ENCODE measurements at regions not wholly inside any gene's neighbourhood (a gene's known extent, or its start where the extent isn't known, plus 50 kb on each side); places are given as distances from the start of the nearest gene placed in this dataset.

GRCh38 chr5:68021916-68022315 is 193.6 kb upstream of the PIK3R1 start:
- no TSS peak for BruUV-seq (replicated peaks)
- H3K9me1 ChIP-seq (replicated peaks; ENCODE audit: control insufficient read depth, extremely low read depth, insufficient read depth, low read length) = no peaks in the 10 kb centered on the region
- H2AFZ ChIP-seq (ENCODE audit: low read depth, low read length) = no peak overlapping the region
- H3K27ac ChIP-seq (ENCODE audit: insufficient read depth, low read depth, low read length) = no peak overlapping the region
- no peak overlapping the region for H3K9ac ChIP-seq (replicated peaks; ENCODE audit: extremely low read depth, insufficient read depth, low read length)
- no peak overlapping the region for H3K4me2 ChIP-seq (ENCODE audit: insufficient read depth, low read length)
- FAIRE-seq (no peak), DNase-seq (ENCODE audit: low read depth, low spot score) (no peak)
- no peaks in the 10 kb centered on the region for H4K20me1 ChIP-seq (replicated peaks; ENCODE audit: control insufficient read depth, extremely low read depth, insufficient read depth, low read length)
- no peak for TF ChIP-seq FOS (IDR thresholded peaks at IDR 0.05; ENCODE audit: borderline replicate concordance, insufficient read depth, low read length)
- TF ChIP-seq GATA2 (IDR thresholded peaks at IDR 0.05; ENCODE audit: insufficient read depth, insufficient read length, low read depth, low read length) = no peak
- TF ChIP-seq CTCF (IDR thresholded peaks at IDR 0.05; ENCODE audit: extremely low read depth in 1 of 2, insufficient read depth in 1 of 2, low read depth in 1 of 2, low read length in 2 of 2) = no peak
- no peak for TF ChIP-seq EZH2 (IDR thresholded peaks at IDR 0.05; ENCODE audit: borderline replicate concordance, low read depth, low read length, severe bottlenecking)
- no peak for TF ChIP-seq POLR2A (IDR thresholded peaks at IDR 0.05; ENCODE audit: low read depth, low read length)
- no peak for TF ChIP-seq MAX (IDR thresholded peaks at IDR 0.05; ENCODE audit: insufficient read depth, insufficient read length)
- no peak for TF ChIP-seq MYC (IDR thresholded peaks at IDR 0.05; ENCODE audit: low read depth, low read length)
- TF ChIP-seq POLR2AphosphoS5 (IDR thresholded peaks at IDR 0.05; ENCODE audit: insufficient read depth, low read depth, low read length) = no peak
- no peak for TF ChIP-seq JUN (IDR thresholded peaks at IDR 0.05; ENCODE audit: borderline replicate concordance, insufficient read depth, insufficient read length, low read depth)
- H3K36me3 ChIP-seq (ENCODE audit: control insufficient read depth in 2 of 2, extremely low read depth in 1 of 2, insufficient read depth in 2 of 2, low read length in 2 of 2) = no peaks in the 10 kb centered on the region
- ChIA-PET POLR2A (no interaction called here), CTCF (no interaction called here)
- H3K4me1 ChIP-seq (ENCODE audit: control insufficient read depth, extremely low read depth, insufficient read depth, low read length) = peaks cover 5% of the 10 kb centered on the region
- H3K9me3 ChIP-seq (replicated peaks; ENCODE audit: control insufficient read depth, insufficient read depth, low read length) = no peaks in the 10 kb centered on the region
- dilution Hi-C loops (cut with MboI; ENCODE audit: extremely low pct_ligation_motif_present, low sequenced_read_pairs) (no loop called here), intact Hi-C loops (cut with micrococcal nuclease) (no loop called here)
- no peaks in the 10 kb centered on the region for H3K27me3 ChIP-seq (ENCODE audit: control insufficient read depth in 2 of 2, insufficient read depth in 2 of 2, low read length in 2 of 2)
- no peak overlapping the region for H3K4me3 ChIP-seq (replicated peaks in 1 of 3; ENCODE audit: insufficient read depth in 1 of 3, low read depth in 1 of 3, low read length in 3 of 3)
- no peaks in the 10 kb centered on the region for H3K79me2 ChIP-seq (ENCODE audit: control insufficient read depth, insufficient read depth, low read length)

Data from endothelial cell of umbilical vein (primary cell).